GM12878 (cell line): ENCODE measurements at regions not wholly inside any gene's neighbourhood (a gene's known extent, or its start where the extent isn't known, plus 50 kb on each side); places are given as distances from the start of the nearest gene placed in this dataset.

Experiments used
- ATAC-seq: fragments of 200-7000 bp; cut with Tn5 transposase; 3 replicates; pipeline ENCODE4 v1.9.1; 2020; ENCODE audit warnings: mild to moderate bottlenecking, moderate library complexity
- BruUV-seq: library from RNA; stranded (reverse); fragments of 400-500 nt; replicated peaks from 2 replicates; lab custom pipeline; 2021; lab: Mats Ljungman, UMichigan
- CTCF ChIA-PET: fragments of 300-600 bp; sonication (Branson Sonifier 250); formaldehyde crosslinking; extraction: SDS; loops from one replicate; lab custom pipeline; 2021; ENCODE audit warnings: inconsistent platforms; lab: Yijun Ruan, JAX
- POLR2A ChIA-PET: fragments of 350-600 bp; formaldehyde crosslinking; extraction: SDS; loops from one replicate; lab custom pipeline; 2021; ENCODE audit warnings: inconsistent platforms; lab: Charles Lee
- RAD21 ChIA-PET: fragments of 300-600 bp; sonication (Branson Sonifier 250); formaldehyde crosslinking; loops from one replicate; lab custom pipeline; 2023; ENCODE audit warnings: antibody characterized with exemption; ENCODE audit not compliant: unreplicated experiment; lab: Charles Lee
- SMC1A ChIA-PET: fragments of 300-600 bp; sonication (Branson Sonifier 250); formaldehyde crosslinking; loops from one replicate; lab custom pipeline; 2023; ENCODE audit not compliant: unreplicated experiment, uncharacterized antibody; lab: Charles Lee
- DNase-seq: peaks from one replicate; pipeline ENCODE4 v3.0.0-alpha.2; 2011; ENCODE audit warnings: low read depth, low spot score
- FAIRE-seq: peaks from 3 replicates; lab custom pipeline; 2011; peaks lifted over from hg19 to GRCh38; lab: Jason Lieb, UNC
- H2AFZ ChIP-seq: 2 replicates; pipeline ENCODE4 v1.6.0; 2011; ENCODE audit warnings: low read depth, low read length, control low read depth; ENCODE audit not compliant: control insufficient read depth
- H3K27ac ChIP-seq: 2 replicates; pipeline ENCODE4 v1.5.1; 2011; ENCODE audit warnings: control low read depth; ENCODE audit not compliant: control insufficient read depth, insufficient read depth
- H3K27me3 ChIP-seq, 2 experiments: replicated peaks in 1 of 2; 2 replicates each; pipeline versions ENCODE4 v1.6.0 to v1.6.1; 2011; ENCODE audit warnings: low read length in 1 of 2; ENCODE audit not compliant: control insufficient read depth in 2 of 2, insufficient read depth in 2 of 2
- H3K36me3 ChIP-seq, 2 experiments: 2 replicates each; pipeline ENCODE4 v1.5.1; 2011; ENCODE audit warnings: low read length in 1 of 2; ENCODE audit not compliant: control insufficient read depth in 2 of 2, insufficient read depth in 2 of 2
- H3K4me1 ChIP-seq: 2 replicates; pipeline ENCODE4 v1.6.1; 2011; ENCODE audit warnings: mild to moderate bottlenecking, low read length, moderate library complexity, mixed read lengths; ENCODE audit not compliant: control insufficient read depth, insufficient read depth
- H3K4me2 ChIP-seq: 2 replicates; pipeline ENCODE4 v1.6.0; 2011; ENCODE audit warnings: control low read depth; ENCODE audit not compliant: control insufficient read depth, insufficient read depth
- H3K4me3 ChIP-seq: fragments of 200-600 bp; sonication (generic); 2 replicates; pipeline ENCODE4 v1.5.1; 2016
- H3K79me2 ChIP-seq: 2 replicates; pipeline ENCODE4 v1.6.0; 2011; ENCODE audit warnings: low read length; ENCODE audit not compliant: control insufficient read depth, insufficient read depth
- H3K9ac ChIP-seq: 2 replicates; pipeline ENCODE4 v1.8.0; 2011; ENCODE audit warnings: low read length, control low read depth, mixed read lengths; ENCODE audit not compliant: control insufficient read depth, insufficient read depth
- H3K9me3 ChIP-seq: replicated peaks from 3 replicates; pipeline ENCODE4 v1.5.1; 2011; ENCODE audit warnings: mild to moderate bottlenecking, low read length; ENCODE audit not compliant: control insufficient read depth, insufficient read depth
- H4K20me1 ChIP-seq: 2 replicates; pipeline ENCODE4 v1.6.0; 2011; ENCODE audit not compliant: control insufficient read depth, insufficient read depth
- BACH1 ChIP-seq: fragments of 450-650 bp; IDR thresholded peaks from 2 replicates; pipeline ENCODE4 v1.6.1; 2017; ENCODE audit warnings: mild to moderate bottlenecking, borderline replicate concordance
- BCL3 ChIP-seq: IDR thresholded peaks from 2 replicates; pipeline ENCODE4 v1.6.1; 2011; ENCODE audit warnings: borderline replicate concordance, low read depth, mild to moderate bottlenecking, moderate library complexity, low read length; ENCODE audit not compliant: insufficient read depth, poor library complexity, severe bottlenecking
- CHD2 ChIP-seq: IDR thresholded peaks from 2 replicates; pipeline ENCODE4 v1.6.1; 2011; ENCODE audit warnings: low read depth, low read length, improper control_type of control experiment, borderline replicate concordance
- CUX1 ChIP-seq: IDR thresholded peaks from 2 replicates; pipeline ENCODE4 v1.6.1; 2012; ENCODE audit warnings: improper control_type of control experiment, low read depth, low read length; ENCODE audit not compliant: insufficient replicate concordance
- E4F1 ChIP-seq: fragments of 450-650 bp; IDR thresholded peaks from 2 replicates; pipeline ENCODE4 v1.6.1; 2018; ENCODE audit warnings: borderline replicate concordance, mild to moderate bottlenecking; ENCODE audit not compliant: partially characterized antibody
- IRF5 ChIP-seq: fragments of 450-650 bp; IDR thresholded peaks from 2 replicates; pipeline ENCODE4 v1.6.1; 2017; ENCODE audit warnings: borderline replicate concordance
- LARP7 ChIP-seq: fragments of 450-650 bp; IDR thresholded peaks from 2 replicates; pipeline ENCODE4 v1.6.1; 2017; ENCODE audit warnings: mild to moderate bottlenecking
- MEF2B ChIP-seq: fragments of 450-650 bp; IDR thresholded peaks from 2 replicates; pipeline ENCODE4 v1.6.1; 2018; ENCODE audit warnings: mild to moderate bottlenecking, moderate library complexity; ENCODE audit not compliant: partially characterized antibody, poor library complexity, severe bottlenecking
- MTA3 ChIP-seq: IDR thresholded peaks from 2 replicates; pipeline ENCODE4 v1.6.1; 2012; ENCODE audit warnings: low read length, inconsistent platforms, borderline replicate concordance
- PML ChIP-seq: IDR thresholded peaks from 2 replicates; pipeline ENCODE4 v1.6.1; 2012; ENCODE audit warnings: low read length, inconsistent platforms
- RBBP5 ChIP-seq: fragments of 200-600 bp; sonication (generic); conservative IDR thresholded peaks from 2 replicates; pipeline ENCODE4 v1.6.1; 2016
- SIX5 ChIP-seq: IDR thresholded peaks from 2 replicates; pipeline ENCODE4 v1.6.1; 2011; ENCODE audit warnings: mild to moderate bottlenecking, low read depth, low read length, moderate library complexity; ENCODE audit not compliant: severe bottlenecking
- TBL1XR1 ChIP-seq: IDR thresholded peaks from 2 replicates; pipeline ENCODE4 v1.6.1; 2012; ENCODE audit warnings: low read depth, low read length, improper control_type of control experiment
- WGBS: methylation state at CpG from one replicate; pipeline ENCODE4 v1.1.6; 2016; ENCODE audit warnings: low lambda C conversion rate; ENCODE audit not compliant: insufficient replicate concordance, insufficient coverage; ENCODE audit errors: missing lambda C conversion rate; 5-methylcytosine and 5-hydroxymethylcytosine counted together
- in situ Hi-C: fragments of 300-500 bp; cut with MboI; formaldehyde crosslinking; loops from 9 replicates; pipeline ENCODE4 v1.14.3; 2018; ENCODE audit warnings: mixed read lengths
- intact Hi-C: fragments of 100-400 bp; cut with micrococcal nuclease; formaldehyde crosslinking; loops from one replicate; pipeline ENCODE4 v1.14.2; 2022; ENCODE audit not compliant: unreplicated experiment

- no peak for TF ChIP-seq IRF5
Observed at GRCh38 chr4:23582671-23583070, 307.2 kb downstream of the PPARGC1A start (continued).

GRCh38 chr4:23579166-23579565 lies 310.7 kb downstream of the PPARGC1A start:
- TF ChIP-seq SIX5: no peak
- TF ChIP-seq BACH1: no peak
- no peak for TF ChIP-seq CHD2
- no peak for TF ChIP-seq PML
- no peak for TF ChIP-seq MTA3
- no peak for TF ChIP-seq CUX1
- no peak for TF ChIP-seq BCL3
- no peak for TF ChIP-seq MEF2B
- TF ChIP-seq TBL1XR1: no peak
- TF ChIP-seq RBBP5: no peak
- no peak for TF ChIP-seq LARP7
- no peak for TF ChIP-seq E4F1
- ChIA-PET RAD21 (no interaction called here), POLR2A (no interaction called here), CTCF (no interaction called here), SMC1A (no interaction called here)
- Histone ChIP-seq H3K27ac (no peak overlapping the region), H3K4me1 (no peaks in the 10 kb centered on the region), H4K20me1 (no peaks in the 10 kb centered on the region), H3K4me2 (no peak overlapping the region), H2AFZ (no peak overlapping the region), H3K27me3 (no peaks in the 10 kb centered on the region), H3K79me2 (no peaks in the 10 kb centered on the region), H3K36me3 (no peaks in the 10 kb centered on the region), H3K4me3 (no peak overlapping the region), H3K9me3 (no peaks in the 10 kb centered on the region), H3K9ac (no peak overlapping the region)
- intact Hi-C loops (no loop called here), in situ Hi-C loops (no loop called here)
- no peak for FAIRE-seq
- no peak for ATAC-seq
- DNase-seq: no peak
- 20% methylated on average over 6 of the region's 6 CpGs for WGBS
- BruUV-seq: no TSS peak
